Ishikawa (cell line): ENCODE measurements at regions not wholly inside any gene's neighbourhood (a gene's known extent, or its start where the extent isn't known, plus 50 kb on each side); places are given as distances from the start of the nearest gene placed in this dataset.

Experiments used
- CEBPB ChIP-seq: IDR thresholded peaks from 2 replicates; pipeline ENCODE4 v1.6.1; 2012
- EP300 ChIP-seq: IDR thresholded peaks from 2 replicates; pipeline ENCODE4 v1.6.1; 2012; ENCODE audit warnings: borderline replicate concordance
- FOXM1 ChIP-seq: IDR thresholded peaks from 2 replicates; pipeline ENCODE4 v1.6.1; 2012; ENCODE audit warnings: low read depth, borderline replicate concordance
- RAD21 ChIP-seq: IDR thresholded peaks from 2 replicates; pipeline ENCODE4 v1.6.1; 2012; ENCODE audit warnings: low read depth
- YY1 ChIP-seq: IDR thresholded peaks from 2 replicates; pipeline ENCODE4 v1.6.1; 2012; ENCODE audit warnings: low read depth
- TF ChIP-seq, protein P1 (sequence below): IDR thresholded peaks from 2 replicates; pipeline ENCODE4 v1.6.1; 2012
- TF ChIP-seq, protein P2 (sequence below): IDR thresholded peaks from 2 replicates; pipeline ENCODE4 v1.6.1; 2012; ENCODE audit warnings: low read depth, mild to moderate bottlenecking
- TF ChIP-seq, protein P3 (sequence below): IDR thresholded peaks from 2 replicates; pipeline ENCODE4 v1.6.1; 2012

DNA sequence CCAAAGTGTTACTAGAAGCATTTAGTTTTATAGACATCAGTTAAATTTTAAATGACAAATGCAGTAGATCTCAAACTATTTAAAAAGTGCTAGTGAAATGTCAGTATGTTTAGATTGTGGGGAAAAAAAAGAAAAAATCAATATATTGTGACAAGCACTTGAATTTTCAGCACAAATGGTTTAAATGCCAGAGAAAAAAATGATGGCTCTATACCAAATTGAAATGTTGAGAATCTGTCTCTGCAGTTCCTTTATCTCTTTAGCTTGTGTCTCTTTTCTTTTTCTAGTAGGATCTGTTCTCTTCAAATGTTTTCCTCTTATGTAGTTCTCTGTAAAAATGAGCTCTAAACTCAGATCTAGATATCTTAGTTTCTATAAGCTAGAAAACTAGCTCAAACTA is 682.6 kb upstream of the GCFC2 start:
- TF ChIP-seq YY1, result no peak
- TF ChIP-seq, protein P1, sequence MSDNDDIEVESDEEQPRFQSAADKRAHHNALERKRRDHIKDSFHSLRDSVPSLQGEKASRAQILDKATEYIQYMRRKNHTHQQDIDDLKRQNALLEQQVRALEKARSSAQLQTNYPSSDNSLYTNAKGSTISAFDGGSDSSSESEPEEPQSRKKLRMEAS, result no peak
- TF ChIP-seq FOXM1, result no peak
- TF ChIP-seq, protein P2, sequence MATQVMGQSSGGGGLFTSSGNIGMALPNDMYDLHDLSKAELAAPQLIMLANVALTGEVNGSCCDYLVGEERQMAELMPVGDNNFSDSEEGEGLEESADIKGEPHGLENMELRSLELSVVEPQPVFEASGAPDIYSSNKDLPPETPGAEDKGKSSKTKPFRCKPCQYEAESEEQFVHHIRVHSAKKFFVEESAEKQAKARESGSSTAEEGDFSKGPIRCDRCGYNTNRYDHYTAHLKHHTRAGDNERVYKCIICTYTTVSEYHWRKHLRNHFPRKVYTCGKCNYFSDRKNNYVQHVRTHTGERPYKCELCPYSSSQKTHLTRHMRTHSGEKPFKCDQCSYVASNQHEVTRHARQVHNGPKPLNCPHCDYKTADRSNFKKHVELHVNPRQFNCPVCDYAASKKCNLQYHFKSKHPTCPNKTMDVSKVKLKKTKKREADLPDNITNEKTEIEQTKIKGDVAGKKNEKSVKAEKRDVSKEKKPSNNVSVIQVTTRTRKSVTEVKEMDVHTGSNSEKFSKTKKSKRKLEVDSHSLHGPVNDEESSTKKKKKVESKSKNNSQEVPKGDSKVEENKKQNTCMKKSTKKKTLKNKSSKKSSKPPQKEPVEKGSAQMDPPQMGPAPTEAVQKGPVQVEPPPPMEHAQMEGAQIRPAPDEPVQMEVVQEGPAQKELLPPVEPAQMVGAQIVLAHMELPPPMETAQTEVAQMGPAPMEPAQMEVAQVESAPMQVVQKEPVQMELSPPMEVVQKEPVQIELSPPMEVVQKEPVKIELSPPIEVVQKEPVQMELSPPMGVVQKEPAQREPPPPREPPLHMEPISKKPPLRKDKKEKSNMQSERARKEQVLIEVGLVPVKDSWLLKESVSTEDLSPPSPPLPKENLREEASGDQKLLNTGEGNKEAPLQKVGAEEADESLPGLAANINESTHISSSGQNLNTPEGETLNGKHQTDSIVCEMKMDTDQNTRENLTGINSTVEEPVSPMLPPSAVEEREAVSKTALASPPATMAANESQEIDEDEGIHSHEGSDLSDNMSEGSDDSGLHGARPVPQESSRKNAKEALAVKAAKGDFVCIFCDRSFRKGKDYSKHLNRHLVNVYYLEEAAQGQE, result no peak
- no peak for TF ChIP-seq RAD21
- no peak for TF ChIP-seq EP300
- TF ChIP-seq, protein P3, sequence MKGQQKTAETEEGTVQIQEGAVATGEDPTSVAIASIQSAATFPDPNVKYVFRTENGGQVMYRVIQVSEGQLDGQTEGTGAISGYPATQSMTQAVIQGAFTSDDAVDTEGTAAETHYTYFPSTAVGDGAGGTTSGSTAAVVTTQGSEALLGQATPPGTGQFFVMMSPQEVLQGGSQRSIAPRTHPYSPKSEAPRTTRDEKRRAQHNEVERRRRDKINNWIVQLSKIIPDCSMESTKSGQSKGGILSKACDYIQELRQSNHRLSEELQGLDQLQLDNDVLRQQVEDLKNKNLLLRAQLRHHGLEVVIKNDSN, result no peak
- no peak for TF ChIP-seq CEBPB
